ENCODE measurements at regions not wholly inside any gene's neighbourhood (a gene's known extent, or its start where the extent isn't known, plus 50 kb on each side); places are given as distances from the start of the nearest gene placed in this dataset.

DNA sequence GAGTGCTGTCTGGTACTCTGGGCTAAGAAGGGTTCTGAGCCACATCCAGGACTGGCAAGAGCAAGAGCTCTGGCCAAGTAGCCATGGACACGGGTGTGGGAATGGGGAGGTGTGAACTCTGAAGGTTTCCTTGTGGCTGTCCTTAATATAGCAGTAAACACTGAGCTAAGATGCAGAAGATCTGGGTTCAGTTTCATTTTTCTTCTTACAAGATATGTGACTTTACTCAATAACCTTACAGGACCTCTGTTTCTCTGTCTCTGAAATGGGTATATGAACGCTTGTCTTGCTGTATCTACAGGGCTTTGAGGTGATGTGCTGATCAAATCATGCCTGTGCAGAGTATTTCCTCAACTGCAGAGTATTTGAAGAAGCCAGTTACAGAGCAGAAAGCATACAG is 521.2 kb downstream of the VRK1 start:
- TF ChIP-seq, protein P1, sequence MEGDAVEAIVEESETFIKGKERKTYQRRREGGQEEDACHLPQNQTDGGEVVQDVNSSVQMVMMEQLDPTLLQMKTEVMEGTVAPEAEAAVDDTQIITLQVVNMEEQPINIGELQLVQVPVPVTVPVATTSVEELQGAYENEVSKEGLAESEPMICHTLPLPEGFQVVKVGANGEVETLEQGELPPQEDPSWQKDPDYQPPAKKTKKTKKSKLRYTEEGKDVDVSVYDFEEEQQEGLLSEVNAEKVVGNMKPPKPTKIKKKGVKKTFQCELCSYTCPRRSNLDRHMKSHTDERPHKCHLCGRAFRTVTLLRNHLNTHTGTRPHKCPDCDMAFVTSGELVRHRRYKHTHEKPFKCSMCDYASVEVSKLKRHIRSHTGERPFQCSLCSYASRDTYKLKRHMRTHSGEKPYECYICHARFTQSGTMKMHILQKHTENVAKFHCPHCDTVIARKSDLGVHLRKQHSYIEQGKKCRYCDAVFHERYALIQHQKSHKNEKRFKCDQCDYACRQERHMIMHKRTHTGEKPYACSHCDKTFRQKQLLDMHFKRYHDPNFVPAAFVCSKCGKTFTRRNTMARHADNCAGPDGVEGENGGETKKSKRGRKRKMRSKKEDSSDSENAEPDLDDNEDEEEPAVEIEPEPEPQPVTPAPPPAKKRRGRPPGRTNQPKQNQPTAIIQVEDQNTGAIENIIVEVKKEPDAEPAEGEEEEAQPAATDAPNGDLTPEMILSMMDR (conservative IDR thresholded peaks at IDR 0.05 in 1 of 2, IDR thresholded peaks at IDR 0.05 in 1 of 2; ENCODE audit: extremely low read depth in 1 of 2, insufficient read depth in 1 of 2, low read depth in 1 of 2, low read length in 2 of 2) = no peak
- no peak for TF ChIP-seq EZH2 (IDR thresholded peaks at IDR 0.05; ENCODE audit: borderline replicate concordance, low read length)

All from mammary epithelial cell (primary cell).